D721Med (cell line): ENCODE measurements at regions not wholly inside any gene's neighbourhood (a gene's known extent, or its start where the extent isn't known, plus 50 kb on each side); places are given as distances from the start of the nearest gene placed in this dataset.

Source experiments
- DNase-seq: peaks from one replicate; pipeline ENCODE4 v3.0.0; 2011; ENCODE audit warnings: low spot score; ENCODE audit not compliant: insufficient read length
- FAIRE-seq: peaks from 2 replicates; lab custom pipeline; 2011; peaks lifted over from hg19 to GRCh38; lab: Jason Lieb, UNC
- TF ChIP-seq, protein P1 (sequence below): IDR thresholded peaks from 2 replicates; pipeline ENCODE4 v1.5.1; 2012; ENCODE audit warnings: mild to moderate bottlenecking, control low read depth; ENCODE audit not compliant: insufficient read depth; ENCODE audit errors: missing control alignments

DNA sequence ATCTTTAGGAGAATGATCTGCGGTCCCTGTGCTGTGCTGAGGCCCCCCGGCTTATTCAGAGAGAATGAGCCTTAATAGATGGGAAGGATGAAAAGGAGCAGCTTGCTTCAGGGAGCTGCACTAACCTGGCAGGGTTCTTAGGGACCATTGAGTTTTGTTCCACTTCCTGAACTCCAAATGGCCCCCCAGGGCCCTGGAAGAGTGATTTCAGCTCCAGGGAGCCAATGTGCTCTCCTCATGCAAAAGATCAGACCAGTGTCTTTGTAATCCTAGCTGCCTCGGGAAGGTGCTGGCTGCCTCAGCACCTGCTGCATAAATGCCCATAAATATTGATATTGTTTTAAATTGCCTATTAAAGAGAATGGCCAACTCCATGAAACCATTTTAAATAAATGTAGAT, 210.2 kb downstream of the NCK2 start:
- DNase-seq (no peak), FAIRE-seq (no peak)
- TF ChIP-seq, protein P1, sequence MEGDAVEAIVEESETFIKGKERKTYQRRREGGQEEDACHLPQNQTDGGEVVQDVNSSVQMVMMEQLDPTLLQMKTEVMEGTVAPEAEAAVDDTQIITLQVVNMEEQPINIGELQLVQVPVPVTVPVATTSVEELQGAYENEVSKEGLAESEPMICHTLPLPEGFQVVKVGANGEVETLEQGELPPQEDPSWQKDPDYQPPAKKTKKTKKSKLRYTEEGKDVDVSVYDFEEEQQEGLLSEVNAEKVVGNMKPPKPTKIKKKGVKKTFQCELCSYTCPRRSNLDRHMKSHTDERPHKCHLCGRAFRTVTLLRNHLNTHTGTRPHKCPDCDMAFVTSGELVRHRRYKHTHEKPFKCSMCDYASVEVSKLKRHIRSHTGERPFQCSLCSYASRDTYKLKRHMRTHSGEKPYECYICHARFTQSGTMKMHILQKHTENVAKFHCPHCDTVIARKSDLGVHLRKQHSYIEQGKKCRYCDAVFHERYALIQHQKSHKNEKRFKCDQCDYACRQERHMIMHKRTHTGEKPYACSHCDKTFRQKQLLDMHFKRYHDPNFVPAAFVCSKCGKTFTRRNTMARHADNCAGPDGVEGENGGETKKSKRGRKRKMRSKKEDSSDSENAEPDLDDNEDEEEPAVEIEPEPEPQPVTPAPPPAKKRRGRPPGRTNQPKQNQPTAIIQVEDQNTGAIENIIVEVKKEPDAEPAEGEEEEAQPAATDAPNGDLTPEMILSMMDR: no peak

DNA sequence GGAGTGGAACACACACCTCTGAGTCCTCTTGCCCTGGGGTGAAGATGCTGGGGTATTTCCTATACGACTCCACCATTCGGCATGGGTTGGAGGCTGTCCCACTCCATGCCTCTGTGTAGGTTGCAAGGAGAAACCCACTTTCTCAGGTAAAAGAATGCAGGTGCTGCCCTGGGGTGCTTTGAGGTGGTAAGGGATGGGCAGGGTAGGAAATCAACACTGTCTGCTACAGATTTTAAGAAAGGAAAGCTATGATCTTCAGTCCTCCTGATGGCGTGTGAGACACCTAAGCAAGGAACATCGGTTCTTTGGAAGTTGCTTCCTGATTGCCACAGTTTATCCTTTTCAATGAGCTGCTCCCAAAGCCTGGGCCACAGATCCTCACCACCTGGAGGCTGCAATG, 209.2 kb downstream of the NCK2 start:
- FAIRE-seq: no peak
- no peak for DNase-seq
- TF ChIP-seq, protein P1: no peak

DNA sequence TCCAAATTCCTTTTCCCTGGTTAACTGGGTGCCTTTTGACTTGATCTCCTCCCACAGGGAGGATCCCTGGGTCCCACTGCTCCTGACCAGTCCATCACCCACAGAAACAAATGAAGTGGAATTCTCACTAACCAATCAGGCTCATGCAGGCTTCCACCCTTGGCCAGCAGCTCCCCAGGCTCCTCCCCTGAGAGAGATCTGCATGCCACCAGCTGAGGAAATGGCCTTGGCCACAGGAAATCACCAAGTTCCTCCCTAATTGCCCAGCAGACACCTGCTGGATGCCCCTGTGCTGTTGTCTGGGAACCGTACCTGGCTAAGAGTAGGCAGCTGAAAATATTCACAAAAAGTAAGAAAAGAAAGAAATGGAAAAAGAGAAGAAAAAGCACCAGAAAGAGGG, 207.4 kb downstream of the NCK2 start:
- no peak for DNase-seq

DNA sequence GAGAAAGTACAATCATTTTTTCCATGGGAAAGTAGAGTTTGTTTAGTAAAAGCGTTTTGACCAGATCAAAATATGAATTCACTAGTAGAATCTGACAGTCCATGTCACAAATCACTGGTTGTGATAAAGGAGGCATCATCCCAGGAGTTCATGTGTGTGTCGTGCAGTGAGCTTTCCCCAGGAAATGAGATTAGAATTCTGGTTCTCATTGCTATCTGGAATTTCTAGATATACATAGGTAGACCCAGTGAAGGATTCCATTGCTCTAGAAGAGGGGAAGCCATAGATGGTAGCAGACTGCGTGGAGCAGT, 206.6 kb downstream of the NCK2 start:
- FAIRE-seq (no peak), DNase-seq (no peak)
- TF ChIP-seq, protein P1: no peak

More for the DNA sequence above, 207.4 kb downstream of the NCK2 start:
- TF ChIP-seq, protein P1: no peak
- FAIRE-seq: no peak

DNA sequence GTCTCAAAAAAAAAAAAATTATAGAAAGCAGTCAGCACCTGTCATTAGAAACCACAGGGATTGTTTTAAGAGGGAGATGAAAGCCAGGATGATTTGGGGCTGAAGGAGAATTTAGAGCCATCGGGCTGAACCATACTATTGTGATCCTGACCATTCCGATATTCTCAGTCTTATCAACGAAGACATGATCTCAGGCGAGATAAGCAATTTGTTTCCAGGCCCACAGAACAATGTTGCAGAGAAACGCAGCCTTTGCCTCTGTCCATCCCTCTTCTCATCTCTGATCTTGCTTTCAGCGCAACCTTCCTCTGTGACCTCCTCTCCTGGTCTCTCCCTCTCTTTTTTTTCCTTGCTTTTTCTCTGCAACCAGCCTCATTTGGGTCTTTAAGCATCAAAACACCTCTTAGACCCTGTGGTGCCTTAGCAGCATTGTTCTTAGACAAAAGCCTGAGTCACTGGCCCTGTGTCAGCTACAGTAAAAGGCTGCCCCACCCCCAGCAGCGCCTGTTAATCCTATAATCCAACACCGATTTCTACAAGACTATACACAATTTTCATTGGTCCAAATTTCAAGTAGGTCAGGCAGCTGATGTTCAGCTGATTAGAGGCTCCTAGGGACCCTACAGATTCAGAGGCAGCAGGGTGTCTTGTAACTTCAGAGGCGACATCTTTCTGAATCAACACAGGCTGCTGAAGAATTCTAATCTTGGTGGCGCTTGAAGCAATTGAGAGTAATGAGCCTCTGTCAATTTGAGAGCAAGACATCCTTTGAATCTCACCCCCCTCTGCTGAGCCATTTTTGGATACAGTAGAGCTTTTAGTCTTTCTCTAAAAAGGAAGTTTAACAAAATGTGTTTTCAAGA, 206.0 kb downstream of the NCK2 start:
- FAIRE-seq (peak; percentile 46), DNase-seq (peak; percentile 40)
- TF ChIP-seq, protein P1: no peak

DNA sequence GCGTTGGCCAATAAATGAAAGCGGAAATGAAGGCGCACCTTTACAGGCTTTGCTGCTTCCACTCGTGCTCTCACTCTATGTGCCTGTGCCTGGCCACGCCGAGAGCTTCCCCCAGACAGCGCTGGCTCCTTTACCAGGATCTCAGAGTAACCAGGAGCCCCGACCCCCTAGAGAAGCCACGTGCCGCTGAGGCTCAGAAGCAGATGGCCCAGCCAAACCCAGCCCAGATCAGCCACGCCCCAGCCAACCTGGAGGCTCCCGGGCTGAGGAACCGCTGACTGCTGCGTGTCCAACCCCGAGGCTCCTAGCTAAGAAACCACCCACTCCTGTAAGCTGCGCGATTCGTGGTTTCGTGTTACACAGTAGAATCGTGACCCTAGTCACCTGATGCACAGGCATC, 199.3 kb downstream of the NCK2 start:
- TF ChIP-seq, protein P1: no peak
- DNase-seq (no peak), FAIRE-seq (no peak)
